Fibroblast of skin of abdomen (primary cell): ENCODE measurements at regions not wholly inside any gene's neighbourhood (a gene's known extent, or its start where the extent isn't known, plus 50 kb on each side); places are given as distances from the start of the nearest gene placed in this dataset.
A peak's percentile ranks its signal among the peaks of the same experiment; 100 is the strongest.

Experiments used
- DNase-seq: peaks from one replicate; pipeline ENCODE4 v3.0.0-alpha.2; 2013

GRCh38 chr10:28811639-28812349, 134.5 kb downstream of the BAMBI start:
- DNase-seq = no peak

GRCh38 chr10:28812384-28813372, 135.4 kb downstream of the BAMBI start:
- no peak for DNase-seq

- DNase-seq = no peak
These were observed 138.4 kb downstream of the BAMBI start for GRCh38 chr10:28815681-28816080.

- DNase-seq = no peak
These were observed 145.6 kb downstream of the BAMBI start for GRCh38 chr10:28822719-28823464.

GRCh38 chr10:28823501-28824075, 146.3 kb downstream of the BAMBI start:
- no peak for DNase-seq

- no peak for DNase-seq
These were observed 156.0 kb downstream of the BAMBI start for GRCh38 chr10:28833313-28833712.

- DNase-seq = no peak
These were observed 159.1 kb downstream of the BAMBI start for GRCh38 chr10:28836435-28836743.

- DNase-seq = no peak
These were observed 160.5 kb downstream of the BAMBI start for GRCh38 chr10:28837613-28838390.

- no peak for DNase-seq
These were observed 161.6 kb downstream of the BAMBI start for GRCh38 chr10:28838908-28839307.

- DNase-seq = no peak
These were observed 162.3 kb downstream of the BAMBI start for GRCh38 chr10:28839600-28840007.

- no peak for DNase-seq
These were observed 162.9 kb downstream of the BAMBI start for GRCh38 chr10:28840202-28840601.

- DNase-seq = no peak
These were observed 163.7 kb downstream of the BAMBI start for GRCh38 chr10:28840971-28841370.

GRCh38 chr10:28841625-28842024, 164.3 kb downstream of the BAMBI start:
- DNase-seq = peak; percentile 72

GRCh38 chr10:28842321-28842720, 165.0 kb downstream of the BAMBI start:
- peak; percentile 85 for DNase-seq

GRCh38 chr10:28845009-28845682, 167.8 kb downstream of the BAMBI start:
- peak; percentile 63 for DNase-seq

- DNase-seq = no peak
These were observed 172.0 kb downstream of the BAMBI start for GRCh38 chr10:28849309-28849708.

GRCh38 chr10:28849821-28850220, 172.5 kb downstream of the BAMBI start:
- no peak for DNase-seq

- no peak for DNase-seq
These were observed 173.5 kb downstream of the BAMBI start for GRCh38 chr10:28850784-28851183.

- DNase-seq = peak; percentile 38
These were observed 175.9 kb downstream of the BAMBI start for GRCh38 chr10:28853195-28853594.

- DNase-seq = no peak
These were observed 179.8 kb downstream of the BAMBI start for GRCh38 chr10:28857164-28857563.

- DNase-seq = no peak
These were observed 181.3 kb downstream of the BAMBI start for GRCh38 chr10:28858646-28859045.
